Ovary (tissue), 3 donors: ENCODE measurements at regions not wholly inside any gene's neighbourhood (a gene's known extent, or its start where the extent isn't known, plus 50 kb on each side); places are given as distances from the start of the nearest gene placed in this dataset.

ENCODE experiments used
- EP300 ChIP-seq: sonication (generic); formaldehyde crosslinking; IDR thresholded peaks from one replicate; pipeline ENCODE4 v1.6.1; 2017; ENCODE audit warnings: antibody characterized with exemption
- POLR2A ChIP-seq: fragments of 450-650 bp; IDR thresholded peaks from one replicate; pipeline ENCODE4 v1.6.1; 2017; ENCODE audit warnings: antibody characterized with exemption, mild to moderate bottlenecking, moderate library complexity
- TF ChIP-seq, protein P1 (sequence below), 3 donors: fragments of 450-650 bp in 2 of 3; fragments of 200-600 bp in 1 of 3; IDR thresholded peaks; one replicate each; pipeline versions ENCODE4 v1.5.1 to v1.8.0; 2016 to 2022; ENCODE audit warnings: antibody characterized with exemption in 3 of 3, mild to moderate bottlenecking in 1 of 3
- donor health status: DM: no; HTN: no; CAD: no.

DNA sequence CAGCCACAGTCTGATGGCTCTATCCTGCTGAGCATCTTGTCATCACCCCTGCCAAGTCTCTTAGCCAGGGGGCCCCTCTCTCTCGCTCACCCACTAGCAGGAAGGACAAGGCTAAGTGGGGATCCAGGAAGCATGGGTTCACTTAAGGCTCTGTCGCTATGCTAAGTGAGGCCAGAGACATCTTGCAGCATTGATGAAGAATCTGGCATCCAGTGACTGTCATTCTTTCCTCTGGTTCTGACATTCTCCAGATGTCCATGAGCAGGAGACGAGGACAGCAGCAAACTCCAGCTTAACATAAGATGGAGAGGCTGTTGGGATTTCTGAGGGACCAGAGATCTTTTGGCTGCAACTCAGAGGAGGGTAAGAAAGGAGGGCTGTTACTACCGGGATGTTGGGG, 230.2 kb downstream of the TSHZ3 start:
- TF ChIP-seq, protein P1, sequence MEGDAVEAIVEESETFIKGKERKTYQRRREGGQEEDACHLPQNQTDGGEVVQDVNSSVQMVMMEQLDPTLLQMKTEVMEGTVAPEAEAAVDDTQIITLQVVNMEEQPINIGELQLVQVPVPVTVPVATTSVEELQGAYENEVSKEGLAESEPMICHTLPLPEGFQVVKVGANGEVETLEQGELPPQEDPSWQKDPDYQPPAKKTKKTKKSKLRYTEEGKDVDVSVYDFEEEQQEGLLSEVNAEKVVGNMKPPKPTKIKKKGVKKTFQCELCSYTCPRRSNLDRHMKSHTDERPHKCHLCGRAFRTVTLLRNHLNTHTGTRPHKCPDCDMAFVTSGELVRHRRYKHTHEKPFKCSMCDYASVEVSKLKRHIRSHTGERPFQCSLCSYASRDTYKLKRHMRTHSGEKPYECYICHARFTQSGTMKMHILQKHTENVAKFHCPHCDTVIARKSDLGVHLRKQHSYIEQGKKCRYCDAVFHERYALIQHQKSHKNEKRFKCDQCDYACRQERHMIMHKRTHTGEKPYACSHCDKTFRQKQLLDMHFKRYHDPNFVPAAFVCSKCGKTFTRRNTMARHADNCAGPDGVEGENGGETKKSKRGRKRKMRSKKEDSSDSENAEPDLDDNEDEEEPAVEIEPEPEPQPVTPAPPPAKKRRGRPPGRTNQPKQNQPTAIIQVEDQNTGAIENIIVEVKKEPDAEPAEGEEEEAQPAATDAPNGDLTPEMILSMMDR (IDR thresholded peaks at IDR 0.05): no peak
- no peak for TF ChIP-seq POLR2A
- no peak for TF ChIP-seq EP300
